ENCODE measurements at regions not wholly inside any gene's neighbourhood (a gene's known extent, or its start where the extent isn't known, plus 50 kb on each side); places are given as distances from the start of the nearest gene placed in this dataset.

- no peaks in the 10 kb centered on the region for H3K27me3 ChIP-seq (ENCODE audit: low read depth)
- no peaks in the 10 kb centered on the region for H3K9me3 ChIP-seq (replicated peaks)
- intact Hi-C loops (cut with micrococcal nuclease), result no loop called here
- H3K4me1 ChIP-seq, result peaks cover 59% of the 10 kb centered on the region
- H3K4me3 ChIP-seq, result no peak overlapping the region
- DNase-seq, result no peak
- no peak overlapping the region for H3K27ac ChIP-seq (replicated peaks)
- no peaks in the 10 kb centered on the region for H3K36me3 ChIP-seq
- no peak for TF ChIP-seq CTCF (IDR thresholded peaks at IDR 0.05; ENCODE audit: borderline replicate concordance)
Measured at GRCh38 chr10:78807504-78808203, 261.1 kb upstream of the ZMIZ1 start.

- TF ChIP-seq CTCF (IDR thresholded peaks at IDR 0.05; ENCODE audit: borderline replicate concordance), result no peak
- H3K4me1 ChIP-seq, result peaks cover 53% of the 10 kb centered on the region
- no peaks in the 10 kb centered on the region for H3K27me3 ChIP-seq (ENCODE audit: low read depth)
- intact Hi-C loops (cut with micrococcal nuclease), result no loop called here
- H3K36me3 ChIP-seq, result no peaks in the 10 kb centered on the region
- H3K9me3 ChIP-seq (replicated peaks), result no peaks in the 10 kb centered on the region
- no peak overlapping the region for H3K27ac ChIP-seq (replicated peaks)
- DNase-seq, result no peak
- H3K4me3 ChIP-seq, result no peak overlapping the region
Measured at GRCh38 chr10:78808286-78808685, 260.5 kb upstream of the ZMIZ1 start.

GRCh38 chr10:78808736-78809367, 259.9 kb upstream of the ZMIZ1 start:
- TF ChIP-seq CTCF (IDR thresholded peaks at IDR 0.05; ENCODE audit: borderline replicate concordance), result no peak
- Histone ChIP-seq H3K36me3 (no peaks in the 10 kb centered on the region), H3K27me3 (ENCODE audit: low read depth) (no peaks in the 10 kb centered on the region), H3K4me1 (peaks cover 47% of the 10 kb centered on the region), H3K4me3 (no peak overlapping the region), H3K9me3 (replicated peaks) (no peaks in the 10 kb centered on the region), H3K27ac (replicated peaks) (no peak overlapping the region)
- intact Hi-C loops (cut with micrococcal nuclease), result no loop called here
- no peak for DNase-seq

GRCh38 chr10:78811174-78811573, 257.6 kb upstream of the ZMIZ1 start:
- H3K4me3 ChIP-seq, result no peak overlapping the region
- intact Hi-C loops (cut with micrococcal nuclease), result no loop called here
- no peak for DNase-seq
- no peak overlapping the region for H3K27ac ChIP-seq (replicated peaks)
- no peaks in the 10 kb centered on the region for H3K9me3 ChIP-seq (replicated peaks)
- H3K36me3 ChIP-seq, result no peaks in the 10 kb centered on the region
- peaks cover 24% of the 10 kb centered on the region for H3K4me1 ChIP-seq
- no peaks in the 10 kb centered on the region for H3K27me3 ChIP-seq (ENCODE audit: low read depth)
- TF ChIP-seq CTCF (IDR thresholded peaks at IDR 0.05; ENCODE audit: borderline replicate concordance), result no peak

GRCh38 chr10:78812571-78813318, 256.0 kb upstream of the ZMIZ1 start:
- TF ChIP-seq CTCF (IDR thresholded peaks at IDR 0.05; ENCODE audit: borderline replicate concordance), result no peak
- Histone ChIP-seq H3K9me3 (replicated peaks) (no peaks in the 10 kb centered on the region), H3K4me3 (no peak overlapping the region), H3K27me3 (ENCODE audit: low read depth) (no peaks in the 10 kb centered on the region), H3K4me1 (peaks cover 8% of the 10 kb centered on the region), H3K36me3 (no peaks in the 10 kb centered on the region), H3K27ac (replicated peaks) (no peak overlapping the region)
- intact Hi-C loops (cut with micrococcal nuclease), result no loop called here
- no peak for DNase-seq
